NCI-H748 (cell line): ENCODE measurements at regions not wholly inside any gene's neighbourhood (a gene's known extent, or its start where the extent isn't known, plus 50 kb on each side); places are given as distances from the start of the nearest gene placed in this dataset.
"Not testable (repeated sequence)": the region's sequence is repeated elsewhere in the genome, so short reads cannot be mapped to it uniquely, and the experiment has no call there.

Experiments
- DNase-seq: peaks from one replicate; lab custom pipeline; 2025; ENCODE audit not compliant: unreplicated experiment; lab: John Stamatoyannopoulos, UW

DNA sequence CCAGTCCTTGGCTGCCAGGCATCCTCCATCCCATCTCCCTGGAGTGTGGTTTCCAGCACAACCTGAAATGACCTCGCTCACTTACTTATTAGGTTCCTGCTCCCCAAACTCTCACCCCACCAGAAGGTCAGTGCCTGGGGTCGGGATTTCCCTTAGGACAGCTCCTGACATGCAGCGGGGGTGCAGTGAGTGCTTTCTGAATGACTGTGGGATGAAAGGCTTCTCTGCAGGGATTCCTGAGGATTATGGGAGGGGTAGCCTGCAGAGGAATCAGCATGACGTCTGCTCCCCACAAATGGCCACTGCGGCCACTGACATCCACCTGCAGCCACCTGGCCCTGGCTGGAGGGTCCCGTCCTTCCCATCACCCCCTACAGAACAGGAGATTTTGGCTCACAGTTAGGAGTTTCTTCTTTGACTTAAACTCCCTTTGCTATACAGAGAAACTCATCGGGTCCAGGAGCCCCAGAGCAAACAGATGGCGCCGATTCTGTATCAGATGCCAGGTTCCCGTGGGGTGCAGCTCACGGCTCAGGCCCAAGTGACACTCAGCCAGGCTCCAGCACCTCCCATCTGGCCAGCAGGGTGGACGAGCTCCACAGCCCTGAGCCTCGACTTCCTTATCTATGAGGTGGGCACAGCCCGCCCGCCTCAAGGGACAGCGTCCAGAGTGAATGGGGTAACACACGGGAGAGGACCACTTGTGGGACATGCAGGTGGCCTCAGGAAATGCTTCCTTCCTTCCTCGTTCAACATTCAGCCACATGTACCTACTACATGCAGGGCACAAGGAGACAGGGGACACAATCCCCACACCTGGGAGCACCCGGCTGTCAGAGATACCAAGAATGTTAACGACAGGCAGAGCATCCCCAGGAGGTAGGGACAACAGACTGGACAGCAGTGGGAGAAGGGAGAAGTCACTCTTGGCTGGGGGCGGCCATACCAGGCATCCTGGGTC, 69.8 kb downstream of the RMI2 start:
- DNase-seq: no peak

DNA sequence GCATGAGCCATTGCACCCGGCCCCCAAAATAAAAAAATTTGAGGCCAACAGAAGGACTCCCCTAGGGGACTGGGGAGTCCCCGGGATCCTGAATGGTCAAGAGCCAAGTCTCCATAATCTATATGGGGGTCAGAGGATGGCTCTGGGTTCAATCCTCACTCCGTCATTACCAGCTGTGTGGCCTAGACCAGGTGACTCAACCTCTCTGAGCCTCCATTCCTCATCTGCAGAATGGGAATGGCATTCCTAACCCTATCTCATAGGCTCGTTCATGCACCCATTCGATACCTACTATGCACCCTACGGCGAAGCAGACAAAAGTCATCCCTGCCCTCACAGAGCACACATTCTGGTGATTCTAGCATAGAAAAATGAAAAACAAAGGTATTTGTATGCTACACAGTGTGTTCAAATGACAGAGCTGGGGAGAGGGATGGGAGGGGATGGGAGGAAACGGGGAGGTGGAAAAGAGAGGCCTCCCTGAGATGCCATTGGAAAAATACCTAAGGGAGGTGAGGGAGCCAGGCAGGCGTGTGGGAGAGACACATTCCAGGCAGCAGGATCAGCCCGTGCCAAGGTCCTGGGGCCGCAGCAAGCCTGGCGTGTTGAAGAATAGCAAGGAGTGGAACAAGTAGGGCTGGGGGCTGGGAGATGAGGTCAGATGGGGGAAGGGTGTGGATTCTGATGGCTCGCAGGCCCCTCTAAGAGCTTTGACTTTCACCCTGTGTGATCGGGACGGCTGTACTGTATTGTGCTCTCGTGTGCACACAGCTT, 71.2 kb downstream of the RMI2 start:
- no peak for DNase-seq

GRCh38 chr16:11417487-11417886, 72.2 kb downstream of the RMI2 start:
- DNase-seq: no peak

DNA sequence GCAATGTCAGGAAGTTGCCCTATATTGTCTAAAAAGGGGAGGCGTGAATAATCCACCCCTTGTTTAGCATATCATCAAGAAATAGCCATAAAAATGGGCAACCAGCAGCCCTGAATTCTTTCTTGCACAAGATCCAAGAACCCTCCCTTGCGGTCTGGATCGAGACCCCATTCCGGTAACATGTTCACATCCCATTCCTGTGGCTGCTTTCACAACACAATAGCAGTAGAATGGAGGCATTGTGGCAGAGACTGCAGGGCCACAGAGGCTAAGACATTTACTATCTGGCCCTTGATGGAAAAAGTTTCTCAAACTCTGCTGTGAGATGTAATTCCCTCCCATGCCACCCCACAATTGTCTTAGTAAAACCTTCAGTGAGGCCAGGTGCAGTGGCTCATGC, 73.2 kb downstream of the RMI2 start:
- no peak for DNase-seq

DNA sequence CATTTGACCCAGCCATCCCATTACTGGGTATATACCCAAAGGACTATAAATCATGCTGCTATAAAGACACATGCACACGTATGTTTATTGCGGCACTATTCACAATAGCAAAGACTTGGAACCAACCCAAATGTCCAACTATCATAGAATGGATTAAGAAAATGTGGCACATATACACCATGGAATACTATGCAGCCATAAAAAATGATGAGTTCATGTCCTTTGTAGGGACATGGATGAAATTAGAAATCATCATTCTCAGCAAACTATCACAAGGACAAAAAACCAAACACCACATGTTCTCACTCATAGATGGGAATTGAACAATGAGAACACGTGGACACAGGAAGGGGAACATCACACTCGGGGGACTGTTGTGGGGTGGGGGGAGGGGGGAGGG, 74.8 kb downstream of the RMI2 start:
- DNase-seq: not testable (repeated sequence)

DNA sequence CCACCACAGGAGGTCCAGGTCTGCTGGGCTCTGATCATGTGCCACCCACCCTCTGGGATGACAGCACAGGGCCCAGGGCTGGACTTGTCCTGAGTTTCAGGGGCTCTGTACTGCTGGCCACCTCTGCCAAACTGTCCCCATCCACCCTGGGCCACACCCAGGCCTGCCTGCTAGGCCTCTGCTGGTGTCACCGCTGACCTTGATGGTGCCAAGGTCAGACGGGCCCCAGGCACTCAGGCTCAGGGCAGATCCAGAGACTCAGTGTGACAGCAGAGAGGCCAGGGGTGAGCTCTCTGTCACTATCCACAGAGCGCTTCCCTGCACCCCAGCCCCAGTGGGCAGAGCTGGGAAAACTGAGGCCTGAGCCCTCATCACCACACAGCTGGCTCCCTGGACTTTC, 75.6 kb downstream of the RMI2 start:
- DNase-seq: no peak

- DNase-seq: no peak
These were observed 77.4 kb downstream of the RMI2 start for GRCh38 chr16:11422381-11423314.

DNA sequence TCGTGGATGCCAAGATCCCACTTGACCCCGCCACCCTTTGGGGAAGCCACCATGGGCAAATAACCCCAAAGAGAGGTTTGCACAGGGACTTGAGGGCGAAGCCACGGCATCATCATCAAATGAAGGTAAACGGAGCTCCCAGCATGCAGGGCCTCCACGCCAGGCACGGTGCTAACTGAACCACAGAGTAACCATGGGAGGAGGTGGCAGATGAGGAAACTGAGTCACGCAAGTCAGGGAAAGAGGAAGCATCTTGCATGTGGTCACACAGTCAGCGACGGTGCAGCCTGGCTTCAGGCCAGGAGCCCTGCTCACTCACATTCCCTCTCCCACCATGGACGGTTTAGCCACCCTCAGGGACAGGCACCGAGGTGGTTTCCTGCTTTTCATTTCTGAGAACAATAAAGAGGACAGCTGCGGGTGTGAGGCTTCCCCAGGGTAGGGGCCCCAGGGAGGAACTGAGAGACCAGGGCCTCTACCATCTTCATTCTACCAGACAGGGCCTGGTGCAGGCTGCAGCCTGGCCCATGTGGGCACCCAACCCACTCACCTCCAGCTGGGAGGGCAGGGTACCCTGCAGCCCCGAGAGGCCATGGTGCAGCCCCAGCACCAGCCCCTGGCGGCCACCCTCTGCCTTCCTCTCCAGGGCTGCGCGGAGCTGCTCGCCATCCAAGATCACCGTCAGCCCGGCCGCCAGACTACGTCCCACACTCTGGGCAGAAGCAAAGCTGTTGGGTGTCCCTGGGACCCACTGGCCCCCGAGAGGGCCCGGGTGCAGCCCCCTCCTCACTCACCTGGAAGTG, 78.3 kb downstream of the RMI2 start:
- DNase-seq: no peak

- DNase-seq: no peak
These were observed 78.8 kb downstream of the RMI2 start for GRCh38 chr16:11424118-11424460.

DNA sequence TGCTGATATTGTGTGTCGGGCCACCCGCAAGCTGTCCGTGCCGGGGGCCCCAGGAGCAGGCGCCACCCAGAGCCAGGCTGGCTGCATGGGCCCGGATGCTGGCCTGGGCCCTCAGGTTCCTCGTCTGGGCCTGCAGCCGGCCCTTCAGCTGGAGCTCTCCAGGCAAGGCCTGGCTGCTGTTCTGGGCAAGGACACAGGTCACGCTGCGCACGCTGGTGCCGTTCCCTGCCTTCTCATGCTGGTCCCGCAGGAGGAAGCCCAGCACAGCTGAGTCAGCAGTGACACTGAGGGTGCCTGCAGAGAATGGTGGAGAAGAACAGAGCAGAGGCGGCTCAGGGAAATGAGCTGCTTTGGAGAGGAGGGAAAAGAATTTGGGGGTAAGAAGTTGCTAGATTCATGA, 79.9 kb downstream of the RMI2 start:
- no peak for DNase-seq

GRCh38 chr16:11428623-11428953, 83.3 kb downstream of the RMI2 start:
- DNase-seq: no peak

GRCh38 chr16:11429123-11429522, 83.9 kb downstream of the RMI2 start:
- DNase-seq: no peak

GRCh38 chr16:11429823-11430222, 84.6 kb downstream of the RMI2 start:
- DNase-seq: no peak

DNA sequence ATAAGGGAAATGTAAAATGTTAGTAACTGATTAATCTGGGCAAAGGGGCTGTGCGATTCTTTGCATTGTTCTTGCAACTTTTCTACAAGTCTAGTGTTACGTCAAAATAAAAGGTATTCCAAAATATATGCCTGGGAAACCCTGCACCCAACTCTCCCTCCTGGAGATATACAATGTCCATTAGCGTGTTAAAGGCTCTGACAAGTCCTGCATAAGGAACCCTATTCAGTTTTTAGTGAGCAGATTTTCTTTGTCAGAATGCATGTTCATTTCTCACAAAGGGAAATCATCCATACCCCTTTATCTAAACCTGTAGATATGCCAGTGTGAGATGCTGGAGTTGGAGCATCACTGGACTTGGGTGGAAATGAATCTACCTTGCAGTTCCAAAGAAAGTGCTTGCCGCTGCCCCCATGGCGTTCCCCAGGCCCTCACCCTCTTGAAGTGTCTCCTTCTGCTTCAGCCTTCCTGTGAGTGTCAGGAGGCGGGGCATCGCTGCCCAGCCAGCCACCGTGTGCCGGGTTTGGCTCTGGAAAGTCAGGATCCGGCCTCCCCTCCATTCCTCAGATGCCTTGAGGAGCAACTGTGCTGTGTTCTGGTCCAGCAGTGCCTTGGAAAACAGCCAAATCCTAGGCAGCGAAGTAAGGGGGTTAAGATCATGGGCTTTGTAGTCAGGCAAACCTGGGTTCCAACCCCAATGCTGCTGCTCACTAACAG, 85.5 kb downstream of the RMI2 start:
- no peak for DNase-seq

DNA sequence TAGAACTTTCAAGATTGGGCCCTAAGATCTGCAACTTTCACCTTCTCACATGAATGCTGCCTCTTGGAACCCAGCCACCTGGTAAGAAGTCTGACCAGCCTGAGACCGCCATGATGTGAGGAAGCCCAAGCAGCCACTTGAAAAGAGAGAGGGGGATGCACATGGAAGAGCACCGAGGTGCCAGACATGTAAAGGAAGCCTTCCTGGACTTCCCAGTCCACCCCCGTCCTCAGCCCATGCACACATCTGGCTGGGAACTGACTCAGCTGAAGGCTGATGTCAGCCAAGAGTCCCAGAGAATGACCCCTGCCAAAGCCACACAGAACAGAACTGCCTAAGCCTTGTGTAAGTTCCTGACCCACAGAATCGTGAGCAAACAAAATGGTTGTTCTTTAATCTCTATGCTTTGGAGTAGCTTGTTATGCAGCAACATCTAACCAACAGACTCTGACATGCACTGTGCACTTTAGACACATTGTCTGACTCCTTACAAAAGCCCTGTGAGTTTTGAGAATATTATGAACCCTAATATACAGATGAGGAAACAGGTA, 86.7 kb downstream of the RMI2 start:
- no peak for DNase-seq

GRCh38 chr16:11432856-11433395, 87.7 kb downstream of the RMI2 start:
- DNase-seq: no peak

DNA sequence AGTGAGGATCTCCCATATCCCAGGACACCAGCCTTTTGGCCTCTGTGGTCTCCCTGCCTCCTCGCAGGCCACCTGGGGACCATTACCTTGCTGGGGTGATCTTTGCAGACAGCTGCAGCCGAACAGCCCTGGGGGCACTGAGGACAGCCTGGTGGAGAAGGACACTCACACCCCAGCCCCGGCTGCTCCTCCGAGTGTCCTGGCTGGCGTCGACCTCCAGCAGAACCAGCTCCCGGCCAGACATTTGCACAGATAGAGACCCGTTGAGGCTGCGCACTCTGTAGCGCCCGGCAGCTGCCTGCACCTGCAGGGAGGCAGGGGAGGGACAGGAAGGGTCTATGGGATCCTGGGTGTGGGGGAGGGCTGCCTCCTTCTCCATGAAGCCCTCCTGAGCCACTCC, 90.3 kb downstream of the RMI2 start:
- no peak for DNase-seq

- no peak for DNase-seq
These were observed 91.8 kb downstream of the RMI2 start for GRCh38 chr16:11437069-11437468.
